ENCODE measurements at regions not wholly inside any gene's neighbourhood (a gene's known extent, or its start where the extent isn't known, plus 50 kb on each side); places are given as distances from the start of the nearest gene placed in this dataset.
"Not testable (repeated sequence)": the region's sequence is repeated elsewhere in the genome, so short reads cannot be mapped to it uniquely, and the experiment has no call there.

- TF ChIP-seq CTCF (IDR thresholded peaks at IDR 0.05): no peak
Observed at GRCh38 chrX:80929251-80929650, 119.6 kb upstream of the BRWD3 start.

GRCh38 chrX:80917919-80918318 is 108.2 kb upstream of the BRWD3 start:
- no peak overlapping the region for H3K27ac ChIP-seq
- intact Hi-C loops (cut with DNase I): no loop called here
- ATAC-seq (no peak), DNase-seq (no peak)
- TF ChIP-seq CTCF (IDR thresholded peaks at IDR 0.05): no peak
- no peaks in the 10 kb centered on the region for H3K4me1 ChIP-seq
- peaks cover 13% of the 10 kb centered on the region for H3K9me3 ChIP-seq
- H3K4me3 ChIP-seq: no peak overlapping the region
- 46 to 63% (median 62%) methylated on average over 1 of the region's 1 CpG for WGBS, 3 donors
- no peaks in the 10 kb centered on the region for H3K27me3 ChIP-seq (ENCODE audit: insufficient read depth in 3 of 3, low read length in 2 of 3)
- no peaks in the 10 kb centered on the region for H3K36me3 ChIP-seq (ENCODE audit: insufficient read depth in 1 of 2, low read depth in 1 of 2)

More at GRCh38 chrX:80929251-80929650, 119.6 kb upstream of the BRWD3 start:
- no peaks in the 10 kb centered on the region for H3K27me3 ChIP-seq (ENCODE audit: insufficient read depth in 3 of 3, low read length in 2 of 3)
- H3K9me3 ChIP-seq: peaks cover 16% of the 10 kb centered on the region
- intact Hi-C loops (cut with DNase I): no loop called here
- no peaks in the 10 kb centered on the region for H3K4me1 ChIP-seq
- DNase-seq (no peak), ATAC-seq (no peak)
- no peaks in the 10 kb centered on the region for H3K36me3 ChIP-seq (ENCODE audit: insufficient read depth in 1 of 2, low read depth in 1 of 2)
- H3K27ac ChIP-seq: no peak overlapping the region
- 90 to 97% (median 92%) methylated on average over 5 to 8 of the region's 8 CpGs for WGBS, 3 donors
- H3K4me3 ChIP-seq: no peak overlapping the region

- intact Hi-C loops (cut with DNase I); ATAC-seq; H3K36me3 ChIP-seq (ENCODE audit: insufficient read depth in 1 of 2, low read depth in 1 of 2); H3K27me3 ChIP-seq (ENCODE audit: insufficient read depth in 3 of 3, low read length in 2 of 3); H3K4me1 ChIP-seq; H3K27ac ChIP-seq; H3K4me3 ChIP-seq; DNase-seq: not testable (repeated sequence)
- H3K9me3 ChIP-seq: peaks cover 19% of the 10 kb centered on the region
- 81 to 94% (median 82%) methylated on average over 2 of the region's 2 CpGs for WGBS, 3 donors
Observed at GRCh38 chrX:80912351-80912750, 102.7 kb upstream of the BRWD3 start.

GRCh38 chrX:80879916-80880315 is 70.2 kb upstream of the BRWD3 start:
- DNase-seq: no peak
- no peak for TF ChIP-seq CTCF (IDR thresholded peaks at IDR 0.05)
- no peaks in the 10 kb centered on the region for H3K36me3 ChIP-seq (ENCODE audit: insufficient read depth in 1 of 2, low read depth in 1 of 2)
- WGBS, 3 donors: 0 to 14% (median 3%) methylated on average over 1 of the region's 1 CpG
- no peak for ATAC-seq
- no peaks in the 10 kb centered on the region for H3K4me1 ChIP-seq
- no peaks in the 10 kb centered on the region for H3K27me3 ChIP-seq (ENCODE audit: insufficient read depth in 3 of 3, low read length in 2 of 3)
- H3K4me3 ChIP-seq: no peak overlapping the region
- intact Hi-C loops (cut with DNase I): loop anchor here in 1 of 2 donors (10.0 kb wide), 1 partner anchor 325 kb away; the partner anchor contains the start of genes HMGN5 and SH3BGRL
- no peak overlapping the region for H3K27ac ChIP-seq
- no peaks in the 10 kb centered on the region for H3K9me3 ChIP-seq

GRCh38 chrX:80879143-80879542 is 69.5 kb upstream of the BRWD3 start:
- Histone ChIP-seq H3K36me3 (ENCODE audit: insufficient read depth in 1 of 2, low read depth in 1 of 2) (no peaks in the 10 kb centered on the region), H3K9me3 (no peaks in the 10 kb centered on the region), H3K4me3 (no peak overlapping the region), H3K4me1 (no peaks in the 10 kb centered on the region), H3K27me3 (ENCODE audit: insufficient read depth in 3 of 3, low read length in 2 of 3) (no peaks in the 10 kb centered on the region), H3K27ac (no peak overlapping the region)
- DNase-seq: no peak
- 71 to 79% (median 79%) methylated on average over 1 of the region's 1 CpG for WGBS, 3 donors
- intact Hi-C loops (cut with DNase I): loop anchor here in 1 of 2 donors (10.0 kb wide), 1 partner anchor 326 kb away; the partner anchor contains the start of genes HMGN5 and SH3BGRL
- no peak for TF ChIP-seq CTCF (IDR thresholded peaks at IDR 0.05)
- ATAC-seq: no peak

All from psoas muscle (tissue), 7 donors.